HG03457 (cell line): ENCODE measurements at regions not wholly inside any gene's neighbourhood (a gene's known extent, or its start where the extent isn't known, plus 50 kb on each side); places are given as distances from the start of the nearest gene placed in this dataset.

Experiments
- ATAC-seq: cut with Tn5 transposase; IDR thresholded peaks from one replicate; pipeline ENCODE4 v1.9.1; 2021; ENCODE audit warnings: moderate number of reproducible peaks; ENCODE audit not compliant: unreplicated experiment

GRCh38 chr2:167310442-167310841, 422.2 kb downstream of the XIRP2 start:
- no peak for ATAC-seq
